ENCODE measurements at regions not wholly inside any gene's neighbourhood (a gene's known extent, or its start where the extent isn't known, plus 50 kb on each side); places are given as distances from the start of the nearest gene placed in this dataset.
"Not testable (repeated sequence)": the region's sequence is repeated elsewhere in the genome, so short reads cannot be mapped to it uniquely, and the experiment has no call there.

DNA sequence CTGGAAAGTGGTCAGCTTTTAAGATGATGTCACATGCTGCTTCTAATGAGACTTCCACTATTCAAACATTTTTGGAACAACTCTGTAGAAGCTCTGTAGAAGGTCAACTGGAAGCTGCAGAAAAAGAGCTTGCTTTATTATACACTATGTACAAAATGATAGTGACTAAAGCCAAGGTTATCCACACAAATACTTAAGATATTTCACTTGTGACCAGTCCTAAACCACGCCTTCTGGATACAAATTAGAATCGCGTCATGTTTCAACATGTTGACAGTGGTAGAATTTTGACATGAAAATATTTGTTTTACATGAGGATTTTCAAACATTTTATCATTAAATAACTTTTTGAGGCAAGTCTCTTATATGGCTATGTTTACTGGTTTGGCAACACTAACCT lies 499.6 kb upstream of the PHF14 start:
- TF ChIP-seq, protein P1, sequence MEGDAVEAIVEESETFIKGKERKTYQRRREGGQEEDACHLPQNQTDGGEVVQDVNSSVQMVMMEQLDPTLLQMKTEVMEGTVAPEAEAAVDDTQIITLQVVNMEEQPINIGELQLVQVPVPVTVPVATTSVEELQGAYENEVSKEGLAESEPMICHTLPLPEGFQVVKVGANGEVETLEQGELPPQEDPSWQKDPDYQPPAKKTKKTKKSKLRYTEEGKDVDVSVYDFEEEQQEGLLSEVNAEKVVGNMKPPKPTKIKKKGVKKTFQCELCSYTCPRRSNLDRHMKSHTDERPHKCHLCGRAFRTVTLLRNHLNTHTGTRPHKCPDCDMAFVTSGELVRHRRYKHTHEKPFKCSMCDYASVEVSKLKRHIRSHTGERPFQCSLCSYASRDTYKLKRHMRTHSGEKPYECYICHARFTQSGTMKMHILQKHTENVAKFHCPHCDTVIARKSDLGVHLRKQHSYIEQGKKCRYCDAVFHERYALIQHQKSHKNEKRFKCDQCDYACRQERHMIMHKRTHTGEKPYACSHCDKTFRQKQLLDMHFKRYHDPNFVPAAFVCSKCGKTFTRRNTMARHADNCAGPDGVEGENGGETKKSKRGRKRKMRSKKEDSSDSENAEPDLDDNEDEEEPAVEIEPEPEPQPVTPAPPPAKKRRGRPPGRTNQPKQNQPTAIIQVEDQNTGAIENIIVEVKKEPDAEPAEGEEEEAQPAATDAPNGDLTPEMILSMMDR (IDR thresholded peaks at IDR 0.05; ENCODE audit: low read depth, low read length): no peak
- Histone ChIP-seq H3K4me3 (ENCODE audit: low read depth, low read length) (no peak overlapping the region), H3K27ac (ENCODE audit: low read depth, low read length) (no peak overlapping the region), H3K27me3 (ENCODE audit: control insufficient read depth, insufficient read depth, low read length) (no peaks in the 10 kb centered on the region), H3K9me3 (ENCODE audit: control insufficient read depth, insufficient read depth, low read length) (peaks cover 10% of the 10 kb centered on the region)
- ChIA-PET POLR2A (no interaction called here), CTCF (no interaction called here)
- DNase-seq (ENCODE audit: low read depth, low spot score): no peak

DNA sequence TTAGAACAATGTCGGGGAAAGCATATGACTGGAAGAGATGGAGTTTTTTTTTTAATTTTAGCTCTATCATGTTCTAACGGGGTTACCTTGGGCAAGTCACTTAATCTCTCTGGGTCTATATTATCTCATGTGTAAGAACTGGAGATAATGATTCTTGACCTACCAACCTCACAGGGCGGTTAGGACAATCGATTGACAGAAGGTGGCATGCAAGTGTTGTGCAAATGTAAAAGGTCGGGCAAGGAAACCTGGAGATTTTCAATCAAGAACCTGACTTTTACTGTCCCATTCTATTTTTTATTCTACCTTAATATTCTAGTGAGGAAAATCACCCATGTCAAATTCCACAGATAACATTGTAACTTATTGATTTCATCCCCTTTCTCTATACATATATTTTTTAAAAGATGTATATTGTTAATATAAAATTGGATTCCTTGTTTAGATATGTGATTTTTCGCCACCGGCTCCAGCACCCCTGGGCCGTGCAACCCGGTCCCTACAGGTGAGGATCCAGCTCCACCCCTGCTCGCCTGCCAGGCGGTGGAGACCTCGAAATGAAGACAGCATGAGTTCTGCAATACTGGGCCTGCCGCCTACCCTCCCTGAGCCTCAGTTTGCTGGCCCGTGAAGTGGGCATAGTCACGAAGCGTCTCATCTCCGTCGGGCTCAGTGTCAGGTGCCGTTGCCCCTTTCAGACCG lies 497.6 kb upstream of the PHF14 start:
- ChIA-PET CTCF (no interaction called here), POLR2A (no interaction called here)
- peaks cover 14% of the 10 kb centered on the region for H3K9me3 ChIP-seq (ENCODE audit: control insufficient read depth, insufficient read depth, low read length)
- no peaks in the 10 kb centered on the region for H3K27me3 ChIP-seq (ENCODE audit: control insufficient read depth, insufficient read depth, low read length)
- TF ChIP-seq, protein P1 (IDR thresholded peaks at IDR 0.05; ENCODE audit: low read depth, low read length): no peak
- no peak for DNase-seq (ENCODE audit: low read depth, low spot score)
- H3K4me3 ChIP-seq (ENCODE audit: low read depth, low read length): no peak overlapping the region
- no peak overlapping the region for H3K27ac ChIP-seq (ENCODE audit: low read depth, low read length)

DNA sequence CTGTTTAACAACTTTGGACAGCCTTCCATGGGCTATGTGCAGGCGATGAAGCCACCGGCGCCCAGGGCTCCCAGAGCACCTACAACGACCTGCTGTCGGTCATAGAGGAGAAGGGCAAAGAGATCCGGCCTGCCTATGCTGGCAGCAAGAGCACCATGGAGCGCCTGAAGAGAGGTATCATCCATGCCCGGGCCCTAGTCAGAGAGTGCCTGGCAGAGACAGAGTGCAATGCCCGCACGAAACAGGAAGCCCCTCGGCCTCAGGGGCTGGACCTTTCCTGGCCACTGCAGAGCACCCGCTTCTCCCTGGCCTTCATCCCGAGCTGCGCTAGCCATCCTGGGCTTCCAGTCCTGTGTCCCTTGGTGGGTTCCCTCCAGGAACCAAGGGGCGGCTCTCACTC lies 497.0 kb upstream of the PHF14 start:
- Histone ChIP-seq H3K27ac (ENCODE audit: low read depth, low read length) (no peak overlapping the region), H3K9me3 (ENCODE audit: control insufficient read depth, insufficient read depth, low read length) (peaks cover 14% of the 10 kb centered on the region), H3K27me3 (ENCODE audit: control insufficient read depth, insufficient read depth, low read length) (no peaks in the 10 kb centered on the region), H3K4me3 (ENCODE audit: low read depth, low read length) (no peak overlapping the region)
- no peak for DNase-seq (ENCODE audit: low read depth, low spot score)
- TF ChIP-seq, protein P1 (IDR thresholded peaks at IDR 0.05; ENCODE audit: low read depth, low read length): no peak
- ChIA-PET CTCF (no interaction called here), POLR2A (no interaction called here)

DNA sequence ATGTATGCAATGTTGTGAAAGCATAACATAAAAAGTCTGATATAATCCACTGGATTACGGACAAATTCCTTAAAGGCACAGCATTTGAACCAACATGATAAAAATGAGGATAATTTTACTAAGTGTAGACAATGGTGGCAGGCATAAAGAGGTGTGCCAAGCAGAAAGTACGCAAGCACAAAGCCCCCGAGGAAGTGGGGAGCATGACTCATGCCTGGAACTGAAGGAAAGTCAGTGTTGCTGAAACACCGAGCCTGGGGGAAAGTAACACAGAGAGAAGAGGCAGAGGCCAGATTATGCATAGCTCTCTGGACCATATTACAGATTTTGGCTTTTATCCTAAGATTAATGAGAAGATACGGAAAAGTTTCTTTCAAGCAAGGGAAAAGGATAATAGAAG lies 490.0 kb upstream of the PHF14 start:
- DNase-seq (ENCODE audit: low read depth, low spot score): no peak
- Histone ChIP-seq H3K9me3 (ENCODE audit: control insufficient read depth, insufficient read depth, low read length) (peaks cover 10% of the 10 kb centered on the region), H3K27ac (ENCODE audit: low read depth, low read length) (no peak overlapping the region), H3K27me3 (ENCODE audit: control insufficient read depth, insufficient read depth, low read length) (no peaks in the 10 kb centered on the region), H3K4me3 (ENCODE audit: low read depth, low read length) (no peak overlapping the region)
- ChIA-PET POLR2A (no interaction called here), CTCF (no interaction called here)
- TF ChIP-seq, protein P1 (IDR thresholded peaks at IDR 0.05; ENCODE audit: low read depth, low read length): no peak

DNA sequence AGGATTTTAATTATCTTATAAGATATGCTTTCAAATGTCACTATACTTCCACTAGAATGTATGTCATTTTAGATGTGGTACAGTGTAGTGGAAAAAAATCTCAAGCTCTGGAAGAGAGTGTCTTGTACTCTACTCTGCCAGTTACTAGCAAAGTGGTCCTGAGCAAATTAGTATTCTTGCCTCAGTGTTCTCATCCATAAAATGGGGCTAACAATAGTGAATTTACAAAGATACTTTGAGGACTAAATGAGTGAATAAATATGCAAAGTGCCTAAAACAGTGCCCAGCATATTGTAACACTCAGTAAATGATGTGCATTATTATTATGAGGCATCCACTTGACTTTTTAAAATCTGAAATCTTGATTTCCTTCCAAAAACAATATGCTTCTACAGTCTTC lies 488.9 kb upstream of the PHF14 start:
- TF ChIP-seq, protein P1 (IDR thresholded peaks at IDR 0.05; ENCODE audit: low read depth, low read length): no peak
- H3K27ac ChIP-seq (ENCODE audit: low read depth, low read length): no peak overlapping the region
- ChIA-PET CTCF (no interaction called here), POLR2A (no interaction called here)
- H3K27me3 ChIP-seq (ENCODE audit: control insufficient read depth, insufficient read depth, low read length): no peaks in the 10 kb centered on the region
- H3K9me3 ChIP-seq (ENCODE audit: control insufficient read depth, insufficient read depth, low read length): peaks cover 7% of the 10 kb centered on the region
- no peak overlapping the region for H3K4me3 ChIP-seq (ENCODE audit: low read depth, low read length)
- no peak for DNase-seq (ENCODE audit: low read depth, low spot score)

DNA sequence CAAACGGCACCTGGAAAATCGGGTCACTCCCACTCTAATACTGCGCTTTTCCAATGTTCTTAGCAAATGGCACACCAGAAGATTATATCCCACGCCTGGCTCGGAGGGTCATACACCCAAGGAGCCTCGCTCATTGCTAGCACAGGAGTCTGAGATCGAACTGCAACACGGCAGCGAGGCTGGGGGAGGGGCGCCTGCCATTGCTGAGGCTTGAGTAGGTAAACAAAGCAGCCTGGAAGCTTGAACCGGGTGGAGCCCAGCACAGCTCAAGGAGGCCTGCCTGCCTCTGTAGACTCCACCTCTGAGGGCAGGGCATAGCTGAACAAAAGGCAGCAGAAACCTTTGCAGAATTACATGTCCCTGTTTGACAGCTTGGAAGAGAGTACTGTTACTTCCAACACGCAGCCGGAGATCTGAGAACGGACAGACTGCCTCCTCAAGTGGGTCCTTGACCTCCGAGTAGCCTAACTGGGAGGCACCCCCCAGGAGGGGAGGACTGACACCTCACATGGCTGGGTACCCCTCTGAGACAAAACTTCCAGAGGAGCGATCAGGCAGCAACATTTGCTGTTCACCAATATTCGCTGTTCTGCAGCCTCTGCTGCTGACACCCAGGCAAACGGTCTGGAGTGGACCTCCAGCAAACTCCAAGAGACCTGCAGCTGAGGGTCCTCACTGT lies 472.3 kb upstream of the PHF14 start:
- CTCF ChIA-PET; POLR2A ChIA-PET; H3K4me3 ChIP-seq (ENCODE audit: low read depth, low read length); H3K27ac ChIP-seq (ENCODE audit: low read depth, low read length); DNase-seq (ENCODE audit: low read depth, low spot score); H3K27me3 ChIP-seq (ENCODE audit: control insufficient read depth, insufficient read depth, low read length): not testable (repeated sequence)
- peaks cover 18% of the 10 kb centered on the region for H3K9me3 ChIP-seq (ENCODE audit: control insufficient read depth, insufficient read depth, low read length)

All from AG04450 (cell line).